IMR-90 (cell line): ENCODE measurements at regions not wholly inside any gene's neighbourhood (a gene's known extent, or its start where the extent isn't known, plus 50 kb on each side); places are given as distances from the start of the nearest gene placed in this dataset.

Source experiments
- BHLHE40 ChIP-seq: fragments of 150-350 bp; IDR thresholded peaks from 2 replicates; pipeline ENCODE4 v1.6.1; 2016; ENCODE audit warnings: mild to moderate bottlenecking, low read depth, low read length
- CEBPB ChIP-seq: IDR thresholded peaks from 2 replicates; pipeline ENCODE4 v1.6.1; 2012; ENCODE audit warnings: low read depth, low read length, improper control_type of control experiment
- CTCF ChIP-seq: conservative IDR thresholded peaks from 2 replicates; pipeline ENCODE4 v1.5.1; 2012; ENCODE audit warnings: mild to moderate bottlenecking, low read depth, low read length, improper control_type of control experiment
- POLR2A ChIP-seq: IDR thresholded peaks from 2 replicates; pipeline ENCODE4 v1.6.1; 2012; ENCODE audit warnings: mild to moderate bottlenecking, low read depth, low read length
- RAD21 ChIP-seq: IDR thresholded peaks from 2 replicates; pipeline ENCODE4 v1.6.1; 2012; ENCODE audit warnings: low read length, improper control_type of control experiment
- RCOR1 ChIP-seq: IDR thresholded peaks from 2 replicates; pipeline ENCODE4 v1.6.1; 2012; ENCODE audit warnings: mild to moderate bottlenecking, low read length, improper control_type of control experiment; ENCODE audit not compliant: insufficient replicate concordance
- RFX5 ChIP-seq: IDR thresholded peaks from 2 replicates; pipeline ENCODE4 v1.8.0; 2012; ENCODE audit warnings: low read depth, mild to moderate bottlenecking, low read length, moderate library complexity
- SMC3 ChIP-seq: fragments of 150-350 bp; IDR thresholded peaks from 2 replicates; pipeline ENCODE4 v1.6.1; 2016; ENCODE audit warnings: low read depth, mild to moderate bottlenecking, antibody characterized with exemption, low read length, moderate library complexity

DNA sequence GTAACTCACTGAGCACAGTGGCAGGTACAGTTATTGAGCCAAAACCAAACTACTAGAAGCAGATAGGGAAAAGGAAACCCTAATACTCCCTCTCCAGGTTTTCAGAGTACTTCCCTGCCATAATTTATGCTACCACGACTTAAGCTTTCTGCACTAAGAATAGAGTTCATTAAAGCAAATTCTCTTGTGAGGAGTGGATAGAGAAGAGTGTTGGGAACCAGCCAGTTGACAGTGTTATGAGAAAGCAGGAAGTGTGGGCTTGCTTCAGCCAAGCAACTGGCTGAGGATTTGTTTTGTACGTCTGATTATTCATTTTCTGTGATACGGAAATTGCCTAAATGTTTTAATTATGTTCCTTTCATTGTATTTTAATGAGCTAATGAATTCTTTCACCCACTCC, 280.5 kb downstream of the KIF20B start:
- TF ChIP-seq CTCF (no peak), SMC3 (no peak), POLR2A (no peak), RCOR1 (no peak), BHLHE40 (no peak), CEBPB (no peak), RFX5 (no peak), RAD21 (no peak)
